ENCODE measurements at regions not wholly inside any gene's neighbourhood (a gene's known extent, or its start where the extent isn't known, plus 50 kb on each side); places are given as distances from the start of the nearest gene placed in this dataset.

GRCh38 chr3:28835249-28835648, 445.6 kb upstream of the RBMS3 start:
- no peak for DNase-seq

GRCh38 chr3:28835751-28836150, 445.1 kb upstream of the RBMS3 start:
- DNase-seq = no peak

GRCh38 chr3:28836199-28836598, 444.7 kb upstream of the RBMS3 start:
- DNase-seq = no peak

- no peak for DNase-seq
Observed at GRCh38 chr3:28840976-28841376, 439.9 kb upstream of the RBMS3 start.

GRCh38 chr3:28841441-28841840, 439.4 kb upstream of the RBMS3 start:
- no peak for DNase-seq

- no peak for DNase-seq
Observed at GRCh38 chr3:28844298-28845005, 436.4 kb upstream of the RBMS3 start.

GRCh38 chr3:28845006-28845324, 435.9 kb upstream of the RBMS3 start:
- no peak for DNase-seq

GRCh38 chr3:28846971-28847478, 433.8 kb upstream of the RBMS3 start:
- DNase-seq = no peak

- DNase-seq = no peak
Observed at GRCh38 chr3:28847736-28848135, 433.1 kb upstream of the RBMS3 start.

GRCh38 chr3:28850186-28850585, 430.7 kb upstream of the RBMS3 start:
- DNase-seq = no peak

- DNase-seq = no peak
Observed at GRCh38 chr3:28853830-28854229, 427.0 kb upstream of the RBMS3 start.

- no peak for DNase-seq
Observed at GRCh38 chr3:28856796-28857195, 424.1 kb upstream of the RBMS3 start.

- DNase-seq = no peak
Observed at GRCh38 chr3:28859897-28860296, 421.0 kb upstream of the RBMS3 start.

GRCh38 chr3:28860307-28860706, 420.6 kb upstream of the RBMS3 start:
- no peak for DNase-seq

- no peak for DNase-seq
Observed at GRCh38 chr3:28863186-28863585, 417.7 kb upstream of the RBMS3 start.

- DNase-seq = no peak
Observed at GRCh38 chr3:28867836-28868235, 413.0 kb upstream of the RBMS3 start.

- DNase-seq = no peak
Observed at GRCh38 chr3:28868897-28869296, 412.0 kb upstream of the RBMS3 start.

GRCh38 chr3:28877912-28878311, 403.0 kb upstream of the RBMS3 start:
- DNase-seq = no peak

- no peak for DNase-seq
Observed at GRCh38 chr3:28890373-28890772, 390.5 kb upstream of the RBMS3 start.

- DNase-seq = no peak
Observed at GRCh38 chr3:28891485-28891884, 389.4 kb upstream of the RBMS3 start.

GRCh38 chr3:28900301-28900700, 380.6 kb upstream of the RBMS3 start:
- no peak for DNase-seq

- no peak for DNase-seq
Observed at GRCh38 chr3:28901018-28901417, 379.9 kb upstream of the RBMS3 start.

GRCh38 chr3:28903171-28903601, 377.7 kb upstream of the RBMS3 start:
- DNase-seq = no peak

GRCh38 chr3:28905798-28906197, 375.1 kb upstream of the RBMS3 start:
- no peak for DNase-seq

- no peak for DNase-seq
Observed at GRCh38 chr3:28906561-28907310, 374.1 kb upstream of the RBMS3 start.

Data from NCI-H524 treated with DMSO at 0.1 percent for 48 hours (cell line).